ENCODE measurements at regions not wholly inside any gene's neighbourhood (a gene's known extent, or its start where the extent isn't known, plus 50 kb on each side); places are given as distances from the start of the nearest gene placed in this dataset.
A peak's percentile ranks its signal among the peaks of the same experiment; 100 is the strongest.

DNA sequence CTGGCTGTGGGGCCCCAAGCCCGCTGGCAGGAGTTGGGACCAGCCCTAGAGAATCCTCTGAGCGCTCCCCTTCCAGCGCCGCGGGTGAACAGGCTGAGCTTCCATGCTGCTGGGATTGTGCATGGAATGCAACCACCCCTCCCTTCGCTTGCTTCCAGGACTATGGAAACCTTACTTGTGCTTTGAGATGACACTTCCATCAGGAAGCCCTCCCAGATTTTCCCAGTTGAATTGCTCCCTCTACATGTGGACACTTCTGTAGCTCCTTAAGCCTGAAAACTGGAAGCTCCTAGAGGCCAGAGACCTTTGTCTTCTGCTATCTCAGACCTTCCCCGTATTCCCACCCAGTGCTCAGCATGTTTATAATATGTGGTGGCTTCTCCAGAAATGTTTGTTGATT, 213.2 kb upstream of the RPL38 start:
- DNase-seq, result no peak

DNA sequence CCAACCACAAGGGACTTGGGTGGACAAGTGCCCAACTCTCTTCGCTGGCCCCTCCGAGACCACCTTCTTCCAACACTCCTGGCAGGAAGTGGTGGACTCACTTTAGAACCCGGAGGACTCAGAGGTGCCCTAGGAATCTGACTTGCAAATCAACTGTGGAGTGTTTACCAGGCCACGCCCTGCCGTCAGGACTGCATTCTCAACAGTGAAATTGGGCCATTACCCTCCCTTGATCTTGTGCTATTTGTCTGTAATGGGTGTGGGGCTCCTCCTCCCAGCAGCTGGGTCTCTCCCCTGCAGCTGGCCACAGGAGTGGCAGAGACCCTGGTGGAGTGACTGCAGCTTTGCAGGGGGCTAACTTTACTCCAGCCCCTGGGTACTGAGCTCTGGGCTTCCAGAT, 212.2 kb upstream of the RPL38 start:
- DNase-seq, result no peak

DNA sequence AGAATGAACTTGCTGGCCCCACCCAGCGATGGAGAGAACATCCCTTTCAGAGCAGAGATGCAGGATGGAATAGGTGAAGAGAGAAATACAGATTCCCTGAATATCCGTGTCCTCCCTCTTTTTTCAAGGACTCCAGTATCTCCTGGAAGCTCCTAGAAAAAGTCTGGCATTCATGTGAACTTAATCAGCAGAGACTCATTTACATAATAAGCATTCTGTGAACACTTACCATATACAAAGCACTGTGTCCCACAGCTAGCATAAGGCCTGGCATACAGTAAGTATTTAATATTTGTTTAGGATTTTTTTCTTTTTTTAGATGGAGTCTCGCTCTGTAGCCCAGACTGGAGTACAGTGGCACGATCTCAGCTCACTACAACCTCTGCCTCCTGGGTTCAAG, 208.5 kb upstream of the RPL38 start:
- no peak for DNase-seq

DNA sequence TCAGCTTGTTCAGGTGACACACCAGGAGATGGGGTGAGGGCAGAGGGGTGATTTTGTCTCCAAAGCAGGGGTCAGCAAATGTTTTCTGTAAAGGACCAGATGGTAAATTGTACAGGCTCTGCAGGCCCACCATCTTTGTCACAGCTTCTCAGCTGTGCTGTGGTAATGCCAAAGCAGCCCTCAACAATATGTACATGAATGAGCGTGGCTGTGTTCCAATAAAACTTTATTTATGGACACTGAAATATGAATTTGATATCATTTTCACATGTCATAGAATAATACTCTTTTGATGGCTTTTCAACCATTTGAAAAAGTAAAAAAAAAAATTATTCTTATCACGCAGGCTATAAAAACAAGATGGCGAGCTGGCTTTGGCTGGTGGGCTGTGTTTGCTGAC, 206.4 kb upstream of the RPL38 start:
- DNase-seq, result no peak

DNA sequence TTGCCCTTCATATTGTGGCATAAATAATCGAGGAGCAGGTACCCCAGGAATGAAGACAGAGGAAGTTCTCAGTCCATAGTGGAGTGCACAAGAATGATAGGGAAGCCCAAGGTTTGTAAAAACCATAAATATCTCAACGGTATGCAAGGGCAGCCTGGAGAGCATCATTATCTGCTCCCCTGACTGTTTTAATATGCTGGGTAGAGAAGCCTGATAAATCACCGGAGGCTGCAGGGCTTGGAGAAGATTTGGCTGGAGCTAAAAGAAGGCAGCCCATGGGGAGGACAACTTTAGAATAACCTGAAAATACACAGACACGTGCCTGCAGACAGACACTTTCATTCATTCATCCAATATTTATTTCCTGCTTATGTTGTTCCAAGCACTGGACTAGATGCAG, 205.2 kb upstream of the RPL38 start:
- no peak for DNase-seq

DNA sequence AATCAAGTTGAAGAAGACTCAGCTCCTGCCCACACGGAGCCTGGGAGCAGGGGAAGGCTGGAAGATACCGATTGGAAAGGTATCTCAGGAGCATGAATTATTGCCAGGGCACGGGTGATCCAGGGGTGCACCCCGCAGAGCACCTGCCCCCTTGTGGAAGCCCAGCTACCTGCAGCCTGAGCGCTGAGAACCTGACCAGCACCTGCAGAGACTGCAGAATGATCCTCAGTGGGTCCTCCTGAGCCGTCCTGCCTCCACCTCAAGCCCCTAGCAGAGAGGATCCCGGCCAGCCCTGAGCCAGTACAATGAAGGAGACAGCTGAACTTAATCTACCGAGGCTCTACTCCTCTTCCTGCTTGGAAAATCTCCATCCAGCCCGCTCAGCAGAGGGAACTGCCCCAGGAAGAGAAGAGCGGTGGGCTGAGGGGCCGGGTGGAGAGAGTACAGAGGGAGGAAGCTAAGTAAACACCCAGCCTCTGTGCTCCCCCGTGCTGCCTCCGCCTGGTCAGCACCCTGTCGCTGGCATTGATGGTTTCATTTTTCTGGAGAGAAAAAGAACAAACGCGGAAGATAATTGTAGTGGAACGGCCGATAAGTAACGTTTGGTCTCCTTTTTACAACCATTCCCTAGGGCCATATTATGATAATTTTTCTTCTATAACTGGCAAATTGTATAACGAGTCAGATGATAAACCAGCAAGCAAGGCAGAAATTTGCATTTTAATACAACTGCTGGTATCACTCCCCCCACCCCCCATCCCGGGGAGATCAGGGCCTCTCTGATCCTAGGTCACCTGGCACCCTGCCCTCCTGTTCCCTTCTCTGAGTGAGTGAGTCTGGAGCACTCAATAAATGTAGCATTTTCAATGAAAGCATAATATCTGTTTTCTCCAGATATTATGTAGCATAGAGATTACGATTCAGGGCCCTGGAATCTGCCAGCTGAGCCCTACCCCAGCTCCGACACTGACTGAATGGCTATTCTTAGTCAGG, 204.5 kb upstream of the RPL38 start:
- DNase-seq, result peak; percentile 33

DNA sequence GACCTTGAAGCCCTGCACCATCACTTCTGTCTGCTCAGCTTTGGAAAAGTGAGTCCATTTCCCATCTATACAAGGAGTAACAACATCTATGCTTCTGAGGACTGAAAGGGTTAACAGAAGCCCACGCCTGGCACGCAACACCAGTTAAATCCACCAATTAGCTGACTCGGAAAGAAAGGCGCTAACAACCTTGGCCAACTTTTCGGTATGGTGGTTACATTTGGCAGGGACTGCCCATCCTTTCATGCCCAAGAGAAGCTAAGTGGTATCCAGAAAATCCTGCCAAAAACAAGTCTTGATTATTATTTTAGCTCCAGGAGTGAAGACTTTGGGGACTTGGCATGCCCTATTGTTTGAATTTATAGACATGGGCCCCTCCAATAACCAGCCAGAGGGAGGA, 202.3 kb upstream of the RPL38 start:
- no peak for DNase-seq

DNA sequence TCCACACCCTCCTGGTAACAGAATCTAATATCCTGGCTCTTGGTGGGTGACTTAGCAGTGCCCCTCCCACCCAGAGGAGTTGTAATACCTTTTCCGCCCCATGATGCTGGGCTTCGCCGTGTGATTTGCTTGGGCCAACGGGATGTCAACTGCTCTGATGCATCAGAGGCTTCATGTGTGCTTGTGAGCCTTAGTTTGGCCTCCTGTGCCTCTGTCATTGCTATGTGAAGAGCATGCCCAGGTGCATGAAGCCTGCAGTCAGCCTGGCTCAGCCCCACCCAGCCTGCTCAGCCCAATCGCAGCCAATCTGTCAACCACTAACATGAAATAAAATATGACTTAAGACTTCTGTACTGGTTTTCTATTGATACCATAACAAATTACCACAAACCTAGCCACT, 201.2 kb upstream of the RPL38 start:
- DNase-seq, result no peak

DNA sequence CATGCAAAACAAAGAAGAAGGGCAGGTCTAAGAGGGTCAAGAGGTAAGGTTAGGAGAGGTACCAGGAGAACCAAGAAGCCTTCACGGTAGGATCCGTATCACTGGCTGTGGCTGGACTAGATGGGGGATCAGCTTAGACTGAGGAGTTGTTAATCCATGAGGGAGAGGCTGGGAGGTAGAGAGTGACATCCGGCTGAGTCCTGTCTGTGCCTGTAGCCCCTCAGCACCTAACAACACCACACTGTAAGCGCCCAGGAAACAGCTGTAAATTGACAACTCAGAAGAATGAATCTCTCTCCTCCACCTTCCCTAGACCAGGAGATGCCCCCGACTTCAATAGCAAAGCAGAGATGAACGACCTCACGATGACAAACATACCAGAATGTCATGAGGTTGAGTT, 199.4 kb upstream of the RPL38 start:
- no peak for DNase-seq

DNA sequence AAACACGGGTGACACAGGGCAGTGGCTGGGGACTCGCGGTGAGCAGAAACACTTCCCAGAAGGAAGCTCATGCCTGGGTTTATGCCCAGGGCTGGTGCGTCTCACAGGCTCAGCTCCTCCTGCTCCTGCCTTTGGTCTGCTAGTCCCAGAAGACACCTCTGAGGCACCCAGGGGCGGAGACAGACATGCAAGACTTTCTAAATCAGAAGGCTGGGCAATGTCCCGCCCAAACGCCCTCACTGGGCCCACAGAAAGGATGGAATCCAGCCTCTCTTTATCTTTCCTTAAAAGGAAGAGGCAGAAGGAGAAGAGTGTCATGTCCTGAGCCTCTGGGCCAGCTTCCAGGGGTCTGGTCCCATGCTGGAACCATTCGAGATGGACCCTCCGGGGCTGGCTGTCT, 197.7 kb upstream of the RPL38 start:
- no peak for DNase-seq

DNA sequence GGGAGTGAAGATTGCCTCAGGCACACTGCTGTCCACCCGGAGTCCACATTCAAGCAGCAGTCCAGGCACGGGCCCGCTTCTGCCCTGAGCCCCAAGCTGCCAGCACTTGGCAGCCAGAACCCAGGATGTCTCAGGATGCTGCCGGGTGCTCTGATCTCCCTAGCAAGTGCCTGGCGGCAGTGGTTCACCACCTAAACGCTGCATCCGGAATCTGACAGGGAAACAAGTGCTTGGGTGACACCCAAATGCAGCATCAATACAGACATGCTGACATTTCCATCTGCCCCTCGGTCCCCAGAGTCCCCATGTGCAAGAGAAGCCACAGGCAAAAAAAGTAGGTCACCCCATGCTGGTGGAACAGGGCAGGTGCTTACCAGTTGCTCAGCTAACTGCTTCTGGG, 197.1 kb upstream of the RPL38 start:
- DNase-seq, result no peak

DNA sequence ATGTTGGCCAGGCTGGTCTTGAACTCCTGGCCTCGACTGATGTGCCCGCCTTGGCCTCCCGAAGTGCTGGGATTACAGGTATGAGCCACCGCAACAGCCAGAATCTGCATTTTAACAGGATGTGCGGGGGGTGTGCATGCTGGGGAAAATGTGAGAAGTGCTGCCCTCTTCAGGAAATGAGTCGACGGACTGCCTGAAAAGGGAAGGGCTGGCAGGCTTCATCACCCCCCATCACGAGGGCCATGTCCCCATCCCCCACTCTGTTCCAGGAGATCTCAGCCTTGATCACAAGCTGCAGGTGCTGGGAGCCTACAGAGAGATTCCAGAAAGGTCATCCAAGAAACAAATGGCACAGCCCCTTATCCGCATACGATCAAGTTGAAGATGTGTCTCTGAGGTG, 195.3 kb upstream of the RPL38 start:
- DNase-seq, result no peak

DNA sequence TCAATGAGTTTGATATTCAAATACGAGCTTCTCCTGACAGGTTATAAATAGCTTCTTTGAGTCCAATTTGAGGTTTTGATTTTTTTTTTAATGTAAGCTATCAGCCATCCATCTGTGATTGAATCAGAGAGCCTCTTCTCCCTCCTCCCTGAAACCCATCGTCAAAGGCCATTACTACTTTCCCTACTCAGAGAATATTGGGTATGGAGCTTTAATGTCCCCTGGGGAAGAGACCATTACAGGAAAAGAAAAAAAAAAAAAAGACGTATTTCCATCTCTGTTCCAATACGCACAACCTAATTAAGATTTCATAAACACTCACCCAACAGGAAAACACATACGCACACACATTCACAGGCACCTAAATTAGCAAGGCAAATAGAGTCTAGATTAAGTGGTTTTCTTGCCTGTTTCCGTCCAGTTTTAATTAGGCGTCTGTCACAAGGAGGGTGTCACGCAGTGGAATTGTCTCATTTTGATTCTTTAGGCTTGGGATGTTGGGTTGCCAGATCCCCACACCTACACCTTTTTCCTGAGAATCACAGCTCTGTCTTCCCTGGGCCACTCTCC, 194.3 kb upstream of the RPL38 start:
- no peak for DNase-seq

DNA sequence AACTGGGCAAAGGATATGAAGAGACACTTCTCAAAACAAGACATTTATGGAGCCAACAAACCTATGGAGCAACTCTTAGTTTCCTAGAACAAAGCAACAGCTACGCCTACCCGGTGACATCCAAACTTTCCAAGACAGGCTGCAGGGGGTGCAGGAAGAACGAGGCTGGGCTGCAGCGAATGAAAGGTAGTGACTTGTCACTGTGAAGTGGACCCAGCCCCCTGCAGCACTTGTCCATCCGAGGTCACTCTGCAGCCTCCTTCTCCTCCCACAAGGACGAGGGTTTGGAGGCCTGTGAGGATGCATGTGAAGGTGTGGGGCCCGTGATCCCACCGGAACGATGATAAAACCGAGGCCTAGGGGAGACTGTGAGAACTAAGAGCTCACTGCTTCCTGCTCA, 192.6 kb upstream of the RPL38 start:
- DNase-seq, result no peak

DNA sequence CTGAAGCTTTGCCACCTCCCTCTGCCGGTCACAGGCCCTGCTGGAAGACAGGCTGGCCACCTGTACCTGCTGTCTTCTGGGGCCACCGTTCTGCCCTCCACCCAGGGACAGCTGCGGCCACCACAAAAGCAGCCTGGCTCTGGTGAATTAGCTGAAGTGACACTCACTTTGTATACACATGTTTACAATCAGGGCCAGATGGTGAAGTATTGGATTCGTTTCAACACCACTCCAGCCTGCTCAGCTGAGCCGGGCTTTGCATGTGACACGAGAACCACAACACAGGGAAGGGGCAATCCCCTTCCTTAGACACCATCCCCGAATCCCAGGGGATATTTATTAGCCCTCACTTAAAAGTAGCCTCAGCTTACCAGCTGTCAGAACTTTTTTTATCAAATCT, 191.5 kb upstream of the RPL38 start:
- DNase-seq, result peak; percentile 54

DNA sequence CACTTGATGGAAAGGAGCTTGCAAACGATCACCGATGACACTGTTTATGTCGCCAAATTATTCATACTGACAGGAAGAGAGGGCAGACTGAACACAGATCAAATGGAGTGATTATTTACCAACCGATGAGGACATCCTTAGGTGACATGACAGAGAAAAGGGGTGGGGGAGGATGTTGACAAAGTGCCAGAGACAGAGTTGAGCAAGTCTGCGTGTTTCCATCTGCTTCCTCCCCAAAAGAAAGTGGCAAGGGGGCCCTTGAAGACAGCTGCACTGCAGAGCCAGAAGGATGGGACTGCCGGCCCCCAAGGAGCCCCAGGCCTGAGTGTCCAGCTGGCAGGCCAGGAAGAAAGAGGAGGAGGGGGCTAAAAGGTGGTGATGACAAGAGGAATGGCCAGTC, 191.0 kb upstream of the RPL38 start:
- no peak for DNase-seq

DNA sequence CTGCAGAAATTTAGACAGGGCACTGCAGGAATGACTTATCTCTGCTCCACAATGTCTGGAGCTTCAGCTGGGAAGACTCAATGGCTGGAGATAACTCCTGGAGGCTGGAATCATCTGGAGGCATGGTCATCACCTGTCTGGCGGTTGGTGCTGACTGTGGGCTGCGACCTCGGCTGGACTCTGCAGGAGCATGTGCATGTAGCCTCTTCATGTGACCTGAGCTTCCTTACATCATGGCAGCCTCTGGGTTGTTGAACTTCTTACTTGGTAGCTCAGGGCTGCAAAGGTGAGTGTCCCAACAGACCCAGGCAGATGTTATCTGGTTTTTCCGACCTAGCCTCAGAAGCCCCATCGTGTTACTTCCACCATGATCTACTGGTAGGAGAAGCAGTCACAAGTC, 188.2 kb upstream of the RPL38 start:
- no peak for DNase-seq

DNA sequence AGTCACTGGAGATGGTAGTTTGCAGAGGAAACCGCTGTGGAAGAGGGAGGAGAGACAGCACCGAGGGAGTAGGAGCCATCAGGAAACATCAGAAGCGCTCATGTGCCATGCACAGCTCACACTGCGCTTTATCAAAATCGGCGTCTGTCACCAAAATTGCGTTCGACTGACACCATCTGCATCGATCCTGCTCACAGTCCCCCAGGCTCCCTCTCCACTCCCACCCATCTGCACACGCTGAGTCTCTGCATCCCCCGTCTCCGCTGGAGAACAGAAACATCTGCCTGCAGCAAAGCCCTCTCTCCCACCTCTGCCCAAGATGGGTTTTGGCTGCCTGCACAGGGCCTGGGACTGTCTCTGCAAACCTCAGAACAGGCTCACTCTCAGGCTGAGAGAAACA, 187.5 kb upstream of the RPL38 start:
- no peak for DNase-seq

DNA sequence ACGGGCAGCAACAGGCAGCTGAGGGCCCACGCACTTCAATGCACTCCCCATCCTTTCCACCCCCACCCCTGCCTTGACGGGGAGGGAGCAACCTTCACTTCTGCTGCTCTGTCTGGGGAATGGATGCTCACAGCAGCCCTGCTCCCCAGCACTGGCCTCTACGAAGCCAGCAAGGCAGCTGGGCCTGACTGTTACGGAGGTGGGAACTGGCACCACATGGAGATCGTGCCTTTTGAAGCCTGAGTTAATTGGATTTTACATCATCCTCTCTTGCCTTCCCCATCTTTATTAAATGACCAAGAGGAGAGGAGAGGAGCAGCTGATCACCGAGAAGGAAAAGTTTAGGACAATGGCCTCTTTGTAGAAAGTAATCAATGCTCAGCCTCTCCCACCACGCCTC, 187.0 kb upstream of the RPL38 start:
- no peak for DNase-seq

DNA sequence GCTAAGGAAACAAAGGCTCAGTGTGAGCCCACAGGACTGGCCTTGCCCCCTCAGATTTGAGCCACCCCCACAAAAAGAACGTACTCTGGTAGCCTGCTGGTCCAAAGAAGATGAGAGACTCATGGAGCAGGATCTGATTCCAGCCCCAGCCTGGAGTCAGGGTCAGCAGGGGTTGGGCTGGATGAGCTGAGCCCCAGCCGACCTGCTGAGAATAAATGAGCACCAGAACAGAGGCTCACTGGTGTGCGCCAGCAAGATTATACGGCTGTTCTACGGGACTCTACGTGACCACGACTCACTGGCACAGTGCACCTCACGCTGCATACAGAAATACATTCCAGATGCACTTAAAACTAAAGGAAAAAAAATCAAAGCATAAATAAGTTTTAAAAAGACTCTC, 186.0 kb upstream of the RPL38 start:
- DNase-seq, result no peak

DNA sequence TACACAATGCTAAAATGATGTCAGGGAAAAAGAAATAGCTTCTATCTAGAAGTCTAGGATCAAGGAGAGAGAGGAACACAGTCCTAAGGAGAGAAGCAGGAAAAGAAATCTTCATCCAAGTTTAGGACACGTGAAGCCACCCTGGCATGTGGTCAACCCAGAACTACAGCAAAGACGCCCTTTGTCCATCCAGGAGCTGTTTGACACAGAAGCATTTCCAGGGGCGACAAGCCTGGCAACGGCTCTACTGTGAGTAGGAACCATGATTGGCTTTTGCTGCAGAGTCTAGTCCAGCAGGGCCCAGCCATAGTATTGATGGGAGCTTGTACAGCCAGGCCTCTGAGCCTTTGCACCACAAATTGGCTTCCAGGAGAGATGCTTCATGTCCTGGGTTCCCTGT, 185.4 kb upstream of the RPL38 start:
- DNase-seq, result no peak

DNA sequence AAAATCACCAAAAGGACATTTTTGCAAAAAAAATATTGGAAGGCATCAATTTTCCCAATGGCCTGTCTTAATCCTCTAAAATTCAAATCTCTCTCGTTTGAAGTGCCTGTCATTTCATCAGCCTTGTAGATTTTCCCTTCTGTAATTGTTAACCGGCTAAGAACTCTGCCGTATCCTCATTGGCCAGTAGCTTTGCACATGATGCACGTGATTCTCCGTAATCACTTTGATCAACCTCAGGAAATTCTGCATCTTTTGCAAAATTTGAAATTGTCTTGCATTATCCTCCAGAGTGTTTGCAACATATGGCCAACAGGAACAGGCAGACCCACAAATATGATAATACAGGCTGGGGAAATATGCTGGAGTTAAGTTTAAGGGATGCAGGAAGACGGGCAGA, 184.2 kb upstream of the RPL38 start:
- DNase-seq, result no peak

DNA sequence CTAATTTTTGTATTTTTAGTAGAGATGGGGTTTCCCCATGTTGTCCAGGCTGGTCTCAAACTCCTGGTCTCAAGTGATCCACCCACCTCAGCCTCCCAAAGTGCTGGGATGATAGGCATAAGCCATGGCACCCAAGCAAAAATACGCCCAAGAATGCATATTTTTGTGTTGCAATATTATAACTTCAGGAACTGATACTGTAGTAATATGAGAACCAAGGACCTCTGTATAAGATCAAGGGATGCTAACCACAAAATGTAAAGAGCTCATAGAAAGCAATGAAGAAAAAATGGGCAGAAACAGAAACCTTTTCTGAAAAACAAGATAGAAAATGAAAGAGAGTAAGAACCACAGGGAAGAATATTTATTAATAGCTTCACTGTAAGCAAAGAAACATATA, 183.6 kb upstream of the RPL38 start:
- no peak for DNase-seq

DNA sequence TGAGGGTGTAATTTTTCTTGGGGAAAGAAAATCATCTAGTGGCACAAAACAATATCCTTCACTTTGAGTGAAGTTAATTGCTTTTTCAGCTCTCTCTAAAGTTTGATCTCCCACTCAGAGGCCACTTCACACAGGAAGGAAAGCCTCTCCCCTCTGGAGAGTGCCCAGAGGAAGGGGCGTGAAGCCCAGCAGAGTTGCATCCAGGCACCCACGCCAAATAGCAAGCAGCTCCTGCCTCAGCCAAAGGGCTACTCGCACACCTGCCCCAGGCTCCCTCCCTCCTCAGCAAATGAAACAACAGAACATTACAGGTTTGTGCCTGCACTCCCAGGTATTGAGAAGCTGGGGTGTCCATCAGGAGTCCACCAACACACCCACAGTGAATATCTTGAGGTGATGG, 183.0 kb upstream of the RPL38 start:
- no peak for DNase-seq

Measured in NCI-H2081 treated with DMSO at 0.1 percent for 48 hours (cell line).